Ishikawa (cell line): ENCODE measurements at regions not wholly inside any gene's neighbourhood (a gene's known extent, or its start where the extent isn't known, plus 50 kb on each side); places are given as distances from the start of the nearest gene placed in this dataset.

Source experiments
- CEBPB ChIP-seq: IDR thresholded peaks from 2 replicates; pipeline ENCODE4 v1.6.1; 2012
- CREB1 ChIP-seq: IDR thresholded peaks from 2 replicates; pipeline ENCODE4 v1.6.1; 2012; ENCODE audit warnings: low read depth
- EGR1 ChIP-seq: IDR thresholded peaks from 2 replicates; pipeline ENCODE4 v1.6.1; 2012
- FOXM1 ChIP-seq: IDR thresholded peaks from 2 replicates; pipeline ENCODE4 v1.6.1; 2012; ENCODE audit warnings: low read depth, borderline replicate concordance
- RAD21 ChIP-seq: IDR thresholded peaks from 2 replicates; pipeline ENCODE4 v1.6.1; 2012; ENCODE audit warnings: low read depth
- TCF12 ChIP-seq: IDR thresholded peaks from 2 replicates; pipeline ENCODE4 v1.6.1; 2012; ENCODE audit warnings: low read depth
- TEAD4 ChIP-seq: IDR thresholded peaks from 2 replicates; pipeline ENCODE4 v1.6.1; 2012
- YY1 ChIP-seq: IDR thresholded peaks from 2 replicates; pipeline ENCODE4 v1.6.1; 2012; ENCODE audit warnings: low read depth
- TF ChIP-seq, protein P1 (sequence below): IDR thresholded peaks from 2 replicates; pipeline ENCODE4 v1.6.1; 2012; ENCODE audit warnings: low read depth, mild to moderate bottlenecking
- TF ChIP-seq, protein P2 (sequence below): IDR thresholded peaks from 2 replicates; pipeline ENCODE4 v1.6.1; 2012
- TF ChIP-seq, protein P3 (sequence below): IDR thresholded peaks from 2 replicates; pipeline ENCODE4 v1.6.1; 2012

DNA sequence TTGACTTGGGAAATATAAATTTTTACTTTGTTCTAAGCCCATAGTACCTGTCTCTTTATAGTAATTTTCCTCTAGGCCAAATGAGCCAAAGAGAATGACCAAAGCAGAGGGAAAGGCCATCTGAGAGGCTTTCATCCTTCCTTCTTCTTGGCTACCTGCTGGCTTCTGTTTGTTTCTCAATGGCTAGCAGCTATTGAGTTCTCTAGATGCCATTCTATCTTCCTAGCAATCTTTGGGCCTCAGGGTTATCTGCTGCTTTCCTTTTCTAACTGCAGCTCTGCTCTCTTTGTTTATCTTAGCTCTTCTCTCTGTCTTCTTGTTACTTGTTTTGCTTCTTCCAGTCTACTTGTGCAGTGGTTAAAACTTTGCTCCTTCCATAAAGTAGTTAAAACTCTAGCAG, 601.1 kb upstream of the NRXN1 start:
- TF ChIP-seq TCF12 = no peak
- no peak for TF ChIP-seq CREB1
- no peak for TF ChIP-seq TEAD4
- TF ChIP-seq CEBPB = no peak
- no peak for TF ChIP-seq YY1
- no peak for TF ChIP-seq EGR1
- TF ChIP-seq, protein P1, sequence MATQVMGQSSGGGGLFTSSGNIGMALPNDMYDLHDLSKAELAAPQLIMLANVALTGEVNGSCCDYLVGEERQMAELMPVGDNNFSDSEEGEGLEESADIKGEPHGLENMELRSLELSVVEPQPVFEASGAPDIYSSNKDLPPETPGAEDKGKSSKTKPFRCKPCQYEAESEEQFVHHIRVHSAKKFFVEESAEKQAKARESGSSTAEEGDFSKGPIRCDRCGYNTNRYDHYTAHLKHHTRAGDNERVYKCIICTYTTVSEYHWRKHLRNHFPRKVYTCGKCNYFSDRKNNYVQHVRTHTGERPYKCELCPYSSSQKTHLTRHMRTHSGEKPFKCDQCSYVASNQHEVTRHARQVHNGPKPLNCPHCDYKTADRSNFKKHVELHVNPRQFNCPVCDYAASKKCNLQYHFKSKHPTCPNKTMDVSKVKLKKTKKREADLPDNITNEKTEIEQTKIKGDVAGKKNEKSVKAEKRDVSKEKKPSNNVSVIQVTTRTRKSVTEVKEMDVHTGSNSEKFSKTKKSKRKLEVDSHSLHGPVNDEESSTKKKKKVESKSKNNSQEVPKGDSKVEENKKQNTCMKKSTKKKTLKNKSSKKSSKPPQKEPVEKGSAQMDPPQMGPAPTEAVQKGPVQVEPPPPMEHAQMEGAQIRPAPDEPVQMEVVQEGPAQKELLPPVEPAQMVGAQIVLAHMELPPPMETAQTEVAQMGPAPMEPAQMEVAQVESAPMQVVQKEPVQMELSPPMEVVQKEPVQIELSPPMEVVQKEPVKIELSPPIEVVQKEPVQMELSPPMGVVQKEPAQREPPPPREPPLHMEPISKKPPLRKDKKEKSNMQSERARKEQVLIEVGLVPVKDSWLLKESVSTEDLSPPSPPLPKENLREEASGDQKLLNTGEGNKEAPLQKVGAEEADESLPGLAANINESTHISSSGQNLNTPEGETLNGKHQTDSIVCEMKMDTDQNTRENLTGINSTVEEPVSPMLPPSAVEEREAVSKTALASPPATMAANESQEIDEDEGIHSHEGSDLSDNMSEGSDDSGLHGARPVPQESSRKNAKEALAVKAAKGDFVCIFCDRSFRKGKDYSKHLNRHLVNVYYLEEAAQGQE = no peak
- no peak for TF ChIP-seq FOXM1
- TF ChIP-seq RAD21 = no peak
- TF ChIP-seq, protein P2, sequence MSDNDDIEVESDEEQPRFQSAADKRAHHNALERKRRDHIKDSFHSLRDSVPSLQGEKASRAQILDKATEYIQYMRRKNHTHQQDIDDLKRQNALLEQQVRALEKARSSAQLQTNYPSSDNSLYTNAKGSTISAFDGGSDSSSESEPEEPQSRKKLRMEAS = no peak
- TF ChIP-seq, protein P3, sequence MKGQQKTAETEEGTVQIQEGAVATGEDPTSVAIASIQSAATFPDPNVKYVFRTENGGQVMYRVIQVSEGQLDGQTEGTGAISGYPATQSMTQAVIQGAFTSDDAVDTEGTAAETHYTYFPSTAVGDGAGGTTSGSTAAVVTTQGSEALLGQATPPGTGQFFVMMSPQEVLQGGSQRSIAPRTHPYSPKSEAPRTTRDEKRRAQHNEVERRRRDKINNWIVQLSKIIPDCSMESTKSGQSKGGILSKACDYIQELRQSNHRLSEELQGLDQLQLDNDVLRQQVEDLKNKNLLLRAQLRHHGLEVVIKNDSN = no peak
